HL-60 (cell line): ENCODE measurements at regions not wholly inside any gene's neighbourhood (a gene's known extent, or its start where the extent isn't known, plus 50 kb on each side); places are given as distances from the start of the nearest gene placed in this dataset.

Source experiments
- DNase-seq, 2 experiments: peaks; one replicate each; pipeline ENCODE4 v3.0.0-alpha.2; 2010 to 2020; ENCODE audit warnings: low read depth in 1 of 2, low spot score in 1 of 2
- H3K27ac ChIP-seq: fragments of 250-450 bp; sonication (Bioruptor Pico); replicated peaks from 2 replicates; pipeline ENCODE4 v1.5.1; 2020; ENCODE audit warnings: mild to moderate bottlenecking, moderate library complexity
- H3K27me3 ChIP-seq: fragments of 250-450 bp; sonication (Bioruptor Pico); 2 replicates; pipeline ENCODE4 v1.5.1; 2021; ENCODE audit warnings: mild to moderate bottlenecking, moderate library complexity; ENCODE audit not compliant: insufficient read depth, poor library complexity, severe bottlenecking
- H3K4me3 ChIP-seq: replicated peaks from 2 replicates; pipeline ENCODE4 v1.5.1; 2011; ENCODE audit warnings: mild to moderate bottlenecking, control low read depth, low read length; ENCODE audit not compliant: insufficient read depth
- GABPA ChIP-seq: IDR thresholded peaks from 2 replicates; pipeline ENCODE4 v1.6.1; 2012; ENCODE audit warnings: low read depth
- POLR2AphosphoS5 ChIP-seq: IDR thresholded peaks from 2 replicates; pipeline ENCODE4 v1.6.1; 2012; ENCODE audit warnings: low read depth
- SPI1 ChIP-seq: IDR thresholded peaks from 2 replicates; pipeline ENCODE4 v1.6.1; 2012; ENCODE audit warnings: low read depth, mild to moderate bottlenecking, borderline replicate concordance
- TF ChIP-seq, protein P1 (sequence below): IDR thresholded peaks from one replicate; pipeline ENCODE4 v1.5.1; 2011; ENCODE audit warnings: low read length, control low read depth, inconsistent platforms; ENCODE audit not compliant: insufficient read depth
- TF ChIP-seq, protein P2 (sequence below): IDR thresholded peaks from 2 replicates; pipeline ENCODE4 v1.6.1; 2012; ENCODE audit warnings: low read depth; ENCODE audit not compliant: insufficient replicate concordance

DNA sequence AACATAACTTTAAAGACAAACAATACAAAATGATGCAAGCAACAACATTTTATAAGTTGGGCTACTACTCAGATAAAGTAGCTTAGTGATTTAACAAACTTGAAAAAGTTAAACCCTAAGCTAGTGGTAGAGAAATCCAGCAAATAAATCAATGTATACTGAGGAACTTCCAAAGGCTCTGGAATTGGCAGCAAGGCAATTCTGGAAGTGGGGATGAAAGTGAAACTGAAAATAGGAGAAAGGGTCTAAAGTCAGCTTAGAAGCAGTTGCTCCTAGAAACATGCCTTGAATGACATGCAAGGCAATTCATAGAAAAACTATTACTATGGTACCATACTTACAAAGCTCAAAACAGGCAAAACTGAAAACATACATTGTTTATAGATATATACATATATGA is 90.0 kb upstream of the CAMK1G start:
- Histone ChIP-seq H3K27ac (no peak overlapping the region), H3K4me3 (no peak overlapping the region), H3K27me3 (no peaks in the 10 kb centered on the region)
- TF ChIP-seq, protein P1, sequence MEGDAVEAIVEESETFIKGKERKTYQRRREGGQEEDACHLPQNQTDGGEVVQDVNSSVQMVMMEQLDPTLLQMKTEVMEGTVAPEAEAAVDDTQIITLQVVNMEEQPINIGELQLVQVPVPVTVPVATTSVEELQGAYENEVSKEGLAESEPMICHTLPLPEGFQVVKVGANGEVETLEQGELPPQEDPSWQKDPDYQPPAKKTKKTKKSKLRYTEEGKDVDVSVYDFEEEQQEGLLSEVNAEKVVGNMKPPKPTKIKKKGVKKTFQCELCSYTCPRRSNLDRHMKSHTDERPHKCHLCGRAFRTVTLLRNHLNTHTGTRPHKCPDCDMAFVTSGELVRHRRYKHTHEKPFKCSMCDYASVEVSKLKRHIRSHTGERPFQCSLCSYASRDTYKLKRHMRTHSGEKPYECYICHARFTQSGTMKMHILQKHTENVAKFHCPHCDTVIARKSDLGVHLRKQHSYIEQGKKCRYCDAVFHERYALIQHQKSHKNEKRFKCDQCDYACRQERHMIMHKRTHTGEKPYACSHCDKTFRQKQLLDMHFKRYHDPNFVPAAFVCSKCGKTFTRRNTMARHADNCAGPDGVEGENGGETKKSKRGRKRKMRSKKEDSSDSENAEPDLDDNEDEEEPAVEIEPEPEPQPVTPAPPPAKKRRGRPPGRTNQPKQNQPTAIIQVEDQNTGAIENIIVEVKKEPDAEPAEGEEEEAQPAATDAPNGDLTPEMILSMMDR = no peak
- no peak for TF ChIP-seq SPI1
- no peak for TF ChIP-seq GABPA
- TF ChIP-seq POLR2AphosphoS5 = no peak
- TF ChIP-seq, protein P2, sequence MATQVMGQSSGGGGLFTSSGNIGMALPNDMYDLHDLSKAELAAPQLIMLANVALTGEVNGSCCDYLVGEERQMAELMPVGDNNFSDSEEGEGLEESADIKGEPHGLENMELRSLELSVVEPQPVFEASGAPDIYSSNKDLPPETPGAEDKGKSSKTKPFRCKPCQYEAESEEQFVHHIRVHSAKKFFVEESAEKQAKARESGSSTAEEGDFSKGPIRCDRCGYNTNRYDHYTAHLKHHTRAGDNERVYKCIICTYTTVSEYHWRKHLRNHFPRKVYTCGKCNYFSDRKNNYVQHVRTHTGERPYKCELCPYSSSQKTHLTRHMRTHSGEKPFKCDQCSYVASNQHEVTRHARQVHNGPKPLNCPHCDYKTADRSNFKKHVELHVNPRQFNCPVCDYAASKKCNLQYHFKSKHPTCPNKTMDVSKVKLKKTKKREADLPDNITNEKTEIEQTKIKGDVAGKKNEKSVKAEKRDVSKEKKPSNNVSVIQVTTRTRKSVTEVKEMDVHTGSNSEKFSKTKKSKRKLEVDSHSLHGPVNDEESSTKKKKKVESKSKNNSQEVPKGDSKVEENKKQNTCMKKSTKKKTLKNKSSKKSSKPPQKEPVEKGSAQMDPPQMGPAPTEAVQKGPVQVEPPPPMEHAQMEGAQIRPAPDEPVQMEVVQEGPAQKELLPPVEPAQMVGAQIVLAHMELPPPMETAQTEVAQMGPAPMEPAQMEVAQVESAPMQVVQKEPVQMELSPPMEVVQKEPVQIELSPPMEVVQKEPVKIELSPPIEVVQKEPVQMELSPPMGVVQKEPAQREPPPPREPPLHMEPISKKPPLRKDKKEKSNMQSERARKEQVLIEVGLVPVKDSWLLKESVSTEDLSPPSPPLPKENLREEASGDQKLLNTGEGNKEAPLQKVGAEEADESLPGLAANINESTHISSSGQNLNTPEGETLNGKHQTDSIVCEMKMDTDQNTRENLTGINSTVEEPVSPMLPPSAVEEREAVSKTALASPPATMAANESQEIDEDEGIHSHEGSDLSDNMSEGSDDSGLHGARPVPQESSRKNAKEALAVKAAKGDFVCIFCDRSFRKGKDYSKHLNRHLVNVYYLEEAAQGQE = no peak
- DNase-seq = no peak

DNA sequence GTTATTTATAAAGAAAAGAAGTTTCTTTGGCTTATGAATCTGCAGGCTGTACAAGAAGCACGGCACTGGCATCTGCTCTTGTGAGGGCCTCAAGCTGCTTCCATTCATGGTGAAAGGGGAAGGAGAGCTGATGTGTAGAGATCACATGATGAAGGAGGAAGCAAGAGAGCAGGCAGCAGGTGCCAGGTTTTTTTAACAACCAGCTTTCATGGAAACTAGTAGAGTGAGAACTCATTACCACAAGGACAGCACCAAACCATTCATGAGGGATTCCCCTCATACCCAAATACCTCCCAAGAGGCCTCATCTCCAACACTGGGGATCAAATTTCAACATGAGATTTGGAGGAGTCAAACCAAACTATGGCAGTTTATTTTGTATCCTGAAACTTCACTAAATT is 85.8 kb upstream of the CAMK1G start:
- H3K27ac ChIP-seq = no peak overlapping the region
- H3K27me3 ChIP-seq = no peaks in the 10 kb centered on the region
- no peak for DNase-seq
- TF ChIP-seq GABPA (no peak), POLR2AphosphoS5 (no peak), SPI1 (no peak)
- TF ChIP-seq, protein P2 = no peak
- TF ChIP-seq, protein P1 = no peak
- H3K4me3 ChIP-seq = no peak overlapping the region

DNA sequence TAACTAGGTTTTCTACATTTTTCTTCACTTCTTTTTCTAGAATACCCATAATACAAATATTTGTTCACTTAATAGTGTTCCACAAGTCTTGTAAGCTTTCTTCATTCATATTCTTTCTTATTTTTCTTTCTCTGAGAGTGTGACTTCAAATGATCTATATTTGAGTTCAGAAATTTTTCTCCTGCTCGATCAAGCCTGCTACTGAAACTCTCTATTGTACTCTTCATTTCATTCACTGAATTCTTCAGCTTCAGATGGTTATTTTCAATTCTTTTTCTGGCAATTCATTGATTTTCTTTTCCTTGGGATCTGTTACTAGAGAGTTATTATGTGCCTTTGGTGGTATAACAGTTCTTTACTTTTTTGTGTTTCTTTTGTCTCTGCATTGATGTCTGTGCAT is 82.5 kb upstream of the CAMK1G start:
- no peak overlapping the region for H3K27ac ChIP-seq
- TF ChIP-seq, protein P2 = no peak
- TF ChIP-seq, protein P1 = no peak
- no peak for TF ChIP-seq SPI1
- TF ChIP-seq POLR2AphosphoS5 = no peak
- TF ChIP-seq GABPA = no peak
- DNase-seq = no peak
- no peaks in the 10 kb centered on the region for H3K27me3 ChIP-seq
- no peak overlapping the region for H3K4me3 ChIP-seq
